ENCODE measurements at regions not wholly inside any gene's neighbourhood (a gene's known extent, or its start where the extent isn't known, plus 50 kb on each side); places are given as distances from the start of the nearest gene placed in this dataset.

DNA sequence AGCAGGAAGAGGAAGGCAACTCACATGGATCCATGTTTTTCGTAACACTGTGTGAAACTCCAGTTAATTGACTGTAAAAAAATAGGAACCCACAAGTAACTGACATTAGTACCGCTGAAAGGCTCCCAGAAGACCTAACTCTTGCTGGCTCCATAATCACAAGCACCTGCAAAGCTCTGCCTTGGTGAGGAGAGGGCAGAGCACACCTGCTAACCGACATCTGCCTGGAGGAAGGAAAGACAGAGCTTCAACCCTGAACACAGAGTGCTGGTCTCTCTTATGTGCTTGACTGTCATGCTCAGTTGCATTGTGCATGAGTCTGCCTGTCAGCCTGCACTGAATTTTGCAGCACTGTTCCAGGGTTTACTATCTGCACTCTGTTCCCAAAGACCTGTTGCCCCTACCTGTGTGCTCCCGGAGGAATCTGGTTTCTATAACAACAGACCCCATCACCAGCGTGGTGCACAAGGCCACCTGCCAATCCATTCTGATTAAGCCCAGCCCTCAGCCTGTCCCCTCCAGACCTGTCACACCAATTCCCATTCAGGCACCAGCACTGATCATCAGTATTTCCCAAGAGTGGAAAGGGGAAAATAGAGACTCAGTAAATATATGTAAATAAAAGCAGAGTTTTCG, 63.1 kb upstream of the ANKRD1 start:
- Histone ChIP-seq H2AFZ (ENCODE audit: low read length) (no peak overlapping the region), H3K79me2 (ENCODE audit: insufficient read depth, low read length) (no peaks in the 10 kb centered on the region)
- no peak for TF ChIP-seq CTCF (IDR thresholded peaks at IDR 0.05; ENCODE audit: extremely low read depth, low read depth, low read length)

GRCh38 chr10:90984898-90985297, 64.0 kb upstream of the ANKRD1 start:
- H4K20me1 ChIP-seq (ENCODE audit: insufficient read depth, low read length) = no peaks in the 10 kb centered on the region
- H3K4me1 ChIP-seq (ENCODE audit: insufficient read depth, low read length) = no peaks in the 10 kb centered on the region
- no peaks in the 10 kb centered on the region for H3K79me2 ChIP-seq (ENCODE audit: insufficient read depth, low read length)
- H3K36me3 ChIP-seq (ENCODE audit: insufficient read depth, low read length) = no peaks in the 10 kb centered on the region
- H3K4me2 ChIP-seq (ENCODE audit: insufficient read depth, low read length) = no peak overlapping the region
- H3K27me3 ChIP-seq (ENCODE audit: insufficient read depth, low read length) = no peaks in the 10 kb centered on the region
- no peak for DNase-seq (ENCODE audit: insufficient read length, low spot score, missing footprints)
- no peak for TF ChIP-seq CTCF (IDR thresholded peaks at IDR 0.05; ENCODE audit: extremely low read depth, low read depth, low read length)
- H3K27ac ChIP-seq (ENCODE audit: low read depth, low read length) = no peak overlapping the region
- H3K9me3 ChIP-seq (ENCODE audit: low read depth, low read length) = no peaks in the 10 kb centered on the region
- H2AFZ ChIP-seq (ENCODE audit: low read length) = no peak overlapping the region
- no peak overlapping the region for H3K4me3 ChIP-seq (ENCODE audit: insufficient read depth, low read length)

More for the DNA sequence above, 63.1 kb upstream of the ANKRD1 start:
- H3K4me2 ChIP-seq (ENCODE audit: insufficient read depth, low read length) = no peak overlapping the region
- H3K4me3 ChIP-seq (ENCODE audit: insufficient read depth, low read length) = no peak overlapping the region
- no peaks in the 10 kb centered on the region for H3K9me3 ChIP-seq (ENCODE audit: low read depth, low read length)
- no peaks in the 10 kb centered on the region for H3K36me3 ChIP-seq (ENCODE audit: insufficient read depth, low read length)
- DNase-seq (ENCODE audit: insufficient read length, low spot score, missing footprints) = no peak
- no peaks in the 10 kb centered on the region for H3K4me1 ChIP-seq (ENCODE audit: insufficient read depth, low read length)
- no peaks in the 10 kb centered on the region for H4K20me1 ChIP-seq (ENCODE audit: insufficient read depth, low read length)
- H3K27ac ChIP-seq (ENCODE audit: low read depth, low read length) = no peak overlapping the region
- no peaks in the 10 kb centered on the region for H3K27me3 ChIP-seq (ENCODE audit: insufficient read depth, low read length)

DNA sequence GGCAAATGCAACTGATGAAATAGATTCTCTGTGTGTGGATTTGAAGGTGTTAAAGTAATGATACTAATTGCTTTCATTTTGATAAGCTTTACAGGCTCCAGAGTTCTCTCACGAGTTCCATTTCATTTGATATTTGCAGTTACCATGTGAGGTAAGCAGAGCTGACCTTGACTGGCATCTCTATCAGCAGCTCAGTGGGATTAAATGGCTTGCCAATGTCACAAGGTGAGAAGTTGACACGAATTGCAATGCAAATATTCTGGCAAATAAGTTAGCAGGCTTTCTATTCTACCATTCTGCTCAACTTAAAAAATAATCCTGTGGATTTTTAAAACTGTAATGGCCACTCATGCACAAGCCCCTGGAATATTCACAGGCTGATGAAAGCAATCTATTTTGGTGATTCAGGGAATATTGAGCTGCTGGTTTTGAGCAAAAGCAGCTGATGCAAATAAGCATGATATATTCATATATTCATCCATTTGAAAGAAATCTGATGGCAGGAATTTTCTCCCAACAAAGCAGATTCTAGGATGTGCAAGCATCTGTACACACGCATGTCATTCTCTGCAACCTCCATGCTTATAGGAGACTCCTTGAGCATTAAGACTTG, 64.5 kb upstream of the ANKRD1 start:
- DNase-seq (ENCODE audit: insufficient read length, low spot score, missing footprints) = no peak
- H3K4me2 ChIP-seq (ENCODE audit: insufficient read depth, low read length) = no peak overlapping the region
- H3K27ac ChIP-seq (ENCODE audit: low read depth, low read length) = no peak overlapping the region
- no peaks in the 10 kb centered on the region for H3K79me2 ChIP-seq (ENCODE audit: insufficient read depth, low read length)
- no peaks in the 10 kb centered on the region for H3K36me3 ChIP-seq (ENCODE audit: insufficient read depth, low read length)
- no peaks in the 10 kb centered on the region for H4K20me1 ChIP-seq (ENCODE audit: insufficient read depth, low read length)
- no peaks in the 10 kb centered on the region for H3K27me3 ChIP-seq (ENCODE audit: insufficient read depth, low read length)
- H3K9me3 ChIP-seq (ENCODE audit: low read depth, low read length) = no peaks in the 10 kb centered on the region
- TF ChIP-seq CTCF (IDR thresholded peaks at IDR 0.05; ENCODE audit: extremely low read depth, low read depth, low read length) = no peak
- H3K4me3 ChIP-seq (ENCODE audit: insufficient read depth, low read length) = no peak overlapping the region
- no peak overlapping the region for H2AFZ ChIP-seq (ENCODE audit: low read length)
- H3K4me1 ChIP-seq (ENCODE audit: insufficient read depth, low read length) = no peaks in the 10 kb centered on the region

GRCh38 chr10:90986136-90986760, 65.4 kb upstream of the ANKRD1 start:
- TF ChIP-seq CTCF (IDR thresholded peaks at IDR 0.05; ENCODE audit: extremely low read depth, low read depth, low read length) = no peak
- Histone ChIP-seq H3K27me3 (ENCODE audit: insufficient read depth, low read length) (no peaks in the 10 kb centered on the region), H2AFZ (ENCODE audit: low read length) (peak overlapping the region; percentile 25), H3K9me3 (ENCODE audit: low read depth, low read length) (no peaks in the 10 kb centered on the region), H3K36me3 (ENCODE audit: insufficient read depth, low read length) (no peaks in the 10 kb centered on the region), H3K4me2 (ENCODE audit: insufficient read depth, low read length) (no peak overlapping the region), H3K4me1 (ENCODE audit: insufficient read depth, low read length) (no peaks in the 10 kb centered on the region), H4K20me1 (ENCODE audit: insufficient read depth, low read length) (no peaks in the 10 kb centered on the region), H3K27ac (ENCODE audit: low read depth, low read length) (no peak overlapping the region), H3K79me2 (ENCODE audit: insufficient read depth, low read length) (no peaks in the 10 kb centered on the region), H3K4me3 (ENCODE audit: insufficient read depth, low read length) (no peak overlapping the region)
- no peak for DNase-seq (ENCODE audit: insufficient read length, low spot score, missing footprints)

Data from osteoblast (primary cell).